ENCODE measurements at regions not wholly inside any gene's neighbourhood (a gene's known extent, or its start where the extent isn't known, plus 50 kb on each side); places are given as distances from the start of the nearest gene placed in this dataset.

GRCh38 chrX:20369468-20369867 is 102.8 kb upstream of the RPS6KA3 start:
- no peak for DNase-seq

- no peak for DNase-seq
These were observed 97.5 kb upstream of the RPS6KA3 start for GRCh38 chrX:20364238-20364637.

- no peak for DNase-seq
These were observed 96.6 kb upstream of the RPS6KA3 start for GRCh38 chrX:20363275-20363674.

- no peak for DNase-seq
These were observed 95.9 kb upstream of the RPS6KA3 start for GRCh38 chrX:20362268-20363267.

- DNase-seq: no peak
These were observed 95.2 kb upstream of the RPS6KA3 start for GRCh38 chrX:20361890-20362262.

- DNase-seq: no peak
These were observed 94.6 kb upstream of the RPS6KA3 start for GRCh38 chrX:20361081-20361889.

- no peak for DNase-seq
These were observed 88.5 kb upstream of the RPS6KA3 start for GRCh38 chrX:20355187-20355586.

GRCh38 chrX:20354505-20354904 is 87.8 kb upstream of the RPS6KA3 start:
- DNase-seq: no peak

GRCh38 chrX:20352935-20353336 is 86.2 kb upstream of the RPS6KA3 start:
- DNase-seq: no peak

- DNase-seq: no peak
These were observed 85.8 kb upstream of the RPS6KA3 start for GRCh38 chrX:20352504-20352903.

GRCh38 chrX:20350596-20350995 is 83.9 kb upstream of the RPS6KA3 start:
- DNase-seq: no peak

- DNase-seq: no peak
These were observed 81.4 kb upstream of the RPS6KA3 start for GRCh38 chrX:20348139-20348538.

- no peak for DNase-seq
These were observed 80.8 kb upstream of the RPS6KA3 start for GRCh38 chrX:20347481-20347880.

- no peak for DNase-seq
These were observed 67.0 kb upstream of the RPS6KA3 start for GRCh38 chrX:20333672-20334071.

- DNase-seq: no peak
These were observed 63.8 kb upstream of the RPS6KA3 start for GRCh38 chrX:20330545-20330944.

GRCh38 chrX:20329435-20329834 is 62.7 kb upstream of the RPS6KA3 start:
- DNase-seq: no peak

- DNase-seq: no peak
These were observed 59.2 kb upstream of the RPS6KA3 start for GRCh38 chrX:20325786-20326388.

GRCh38 chrX:20322887-20323286 is 56.2 kb upstream of the RPS6KA3 start:
- no peak for DNase-seq

- no peak for DNase-seq
These were observed 53.9 kb upstream of the RPS6KA3 start for GRCh38 chrX:20320461-20321159.

- DNase-seq: no peak
These were observed 52.3 kb upstream of the RPS6KA3 start for GRCh38 chrX:20319054-20319453.

GRCh38 chrX:20317873-20318272 is 51.2 kb upstream of the RPS6KA3 start:
- no peak for DNase-seq

All from effector CD4-positive, alpha-beta T cell (primary cell).